Endothelial cell (in vitro differentiated cells): ENCODE measurements at regions not wholly inside any gene's neighbourhood (a gene's known extent, or its start where the extent isn't known, plus 50 kb on each side); places are given as distances from the start of the nearest gene placed in this dataset.
A peak's percentile ranks its signal among the peaks of the same experiment; 100 is the strongest.

ENCODE experiments used
- DNase-seq: peaks from one replicate; pipeline ENCODE4 v3.0.0; 2021; ENCODE audit warnings: low spot score
- H3K27ac Mint-ChIP-seq: one replicate; pipeline ENCODE4 v1.8.0; 2021; ENCODE audit warnings: mixed read lengths, inconsistent platforms; ENCODE audit not compliant: unreplicated experiment
- H3K27me3 Mint-ChIP-seq: one replicate; pipeline ENCODE4 v1.8.0; 2021; ENCODE audit warnings: mild to moderate bottlenecking, moderate library complexity, mixed read lengths, inconsistent platforms; ENCODE audit not compliant: unreplicated experiment
- H3K36me3 Mint-ChIP-seq: one replicate; pipeline ENCODE4 v1.8.0; 2021; ENCODE audit warnings: mild to moderate bottlenecking, low read depth, mixed read lengths, inconsistent platforms; ENCODE audit not compliant: unreplicated experiment
- H3K4me1 Mint-ChIP-seq: one replicate; pipeline ENCODE4 v1.8.0; 2021; ENCODE audit warnings: mild to moderate bottlenecking, mixed read lengths, inconsistent platforms; ENCODE audit not compliant: unreplicated experiment
- H3K4me3 Mint-ChIP-seq: one replicate; pipeline ENCODE4 v1.8.0; 2021; ENCODE audit warnings: mild to moderate bottlenecking, mixed read lengths, inconsistent platforms; ENCODE audit not compliant: unreplicated experiment
- H3K9me3 Mint-ChIP-seq: one replicate; pipeline ENCODE4 v1.8.0; 2021; ENCODE audit warnings: mixed read lengths, inconsistent platforms; ENCODE audit not compliant: unreplicated experiment
- CTCF ChIP-seq: fragments of 200-600 bp; sonication (generic); IDR thresholded peaks from one replicate; pipeline ENCODE4 v1.5.0; 2021; ENCODE audit warnings: antibody characterized with exemption; ENCODE audit not compliant: unreplicated experiment

- H3K27ac Mint-ChIP-seq, result peak overlapping the region; percentile 70
- H3K36me3 Mint-ChIP-seq, result no peaks in the 10 kb centered on the region
- no peaks in the 10 kb centered on the region for H3K27me3 Mint-ChIP-seq
- H3K4me1 Mint-ChIP-seq, result peaks cover 9% of the 10 kb centered on the region
- H3K9me3 Mint-ChIP-seq, result no peaks in the 10 kb centered on the region
- no peak for TF ChIP-seq CTCF
- no peak for DNase-seq
- H3K4me3 Mint-ChIP-seq, result no peak overlapping the region
These were observed 337.4 kb downstream of the CRPPA start for GRCh38 chr7:16083931-16084330.

GRCh38 chr7:16080131-16080530 is 341.2 kb downstream of the CRPPA start:
- H3K9me3 Mint-ChIP-seq, result no peaks in the 10 kb centered on the region
- H3K4me1 Mint-ChIP-seq, result peaks cover 19% of the 10 kb centered on the region
- H3K4me3 Mint-ChIP-seq, result no peak overlapping the region

GRCh38 chr7:16079723-16080122 is 341.6 kb downstream of the CRPPA start:
- H3K9me3 Mint-ChIP-seq, result no peaks in the 10 kb centered on the region
- no peaks in the 10 kb centered on the region for H3K27me3 Mint-ChIP-seq
- H3K27ac Mint-ChIP-seq, result no peak overlapping the region
- no peak for TF ChIP-seq CTCF
- DNase-seq, result no peak
- peaks cover 19% of the 10 kb centered on the region for H3K4me1 Mint-ChIP-seq
- H3K36me3 Mint-ChIP-seq, result no peaks in the 10 kb centered on the region
- no peak overlapping the region for H3K4me3 Mint-ChIP-seq

More at GRCh38 chr7:16080131-16080530, 341.2 kb downstream of the CRPPA start:
- no peaks in the 10 kb centered on the region for H3K36me3 Mint-ChIP-seq
- no peak for DNase-seq
- no peaks in the 10 kb centered on the region for H3K27me3 Mint-ChIP-seq
- no peak for TF ChIP-seq CTCF
- no peak overlapping the region for H3K27ac Mint-ChIP-seq

- H3K4me3 Mint-ChIP-seq, result no peak overlapping the region
- no peaks in the 10 kb centered on the region for H3K9me3 Mint-ChIP-seq
- no peaks in the 10 kb centered on the region for H3K36me3 Mint-ChIP-seq
- peaks cover 14% of the 10 kb centered on the region for H3K4me1 Mint-ChIP-seq
- H3K27me3 Mint-ChIP-seq, result no peaks in the 10 kb centered on the region
- peak; percentile 65 for TF ChIP-seq CTCF
- peak overlapping the region; percentile 77 for H3K27ac Mint-ChIP-seq
- DNase-seq, result peak; percentile 49
These were observed 343.0 kb downstream of the CRPPA start for GRCh38 chr7:16078076-16078952.

GRCh38 chr7:16071246-16071857 is 350.0 kb downstream of the CRPPA start:
- Mint-ChIP-seq H3K27me3 (no peaks in the 10 kb centered on the region), H3K9me3 (no peaks in the 10 kb centered on the region), H3K27ac (no peak overlapping the region), H3K4me3 (no peak overlapping the region), H3K36me3 (no peaks in the 10 kb centered on the region), H3K4me1 (peaks cover 4% of the 10 kb centered on the region)
- DNase-seq, result peak; percentile 15
- peak; percentile 89 for TF ChIP-seq CTCF
